SK-N-MC (cell line): ENCODE measurements at regions not wholly inside any gene's neighbourhood (a gene's known extent, or its start where the extent isn't known, plus 50 kb on each side); places are given as distances from the start of the nearest gene placed in this dataset.
A peak's percentile ranks its signal among the peaks of the same experiment; 100 is the strongest.

Source experiments
- DNase-seq: peaks from one replicate; pipeline ENCODE4 v3.0.0-alpha.2; 2011; ENCODE audit warnings: low read depth, low spot score
- H3K27ac ChIP-seq: fragments of 200-600 bp; sonication (generic); 2 replicates; pipeline ENCODE4 v1.5.1; 2016; ENCODE audit warnings: mixed run types
- H3K36me3 ChIP-seq: fragments of 200-600 bp; sonication (generic); 2 replicates; pipeline ENCODE4 v1.6.1; 2017; ENCODE audit warnings: antibody characterized with exemption, low read length, mixed read lengths; ENCODE audit not compliant: insufficient read depth
- H3K4me3 ChIP-seq: fragments of 200-600 bp; sonication (generic); 2 replicates; pipeline ENCODE4 v1.5.1; 2016
- H3K9ac ChIP-seq: fragments of 200-600 bp; sonication (generic); 2 replicates; pipeline ENCODE4 v1.8.0; 2017; ENCODE audit warnings: mixed run types, mixed read lengths; ENCODE audit not compliant: insufficient read length
- H3K9me3 ChIP-seq: fragments of 200-600 bp; sonication (generic); 2 replicates; pipeline ENCODE4 v1.6.1; 2017; ENCODE audit warnings: low read depth, mild to moderate bottlenecking, antibody characterized with exemption, low read length, moderate library complexity, mixed read lengths
- EZH2 ChIP-seq: fragments of 200-600 bp; sonication (generic); IDR thresholded peaks from one replicate; pipeline ENCODE4 v1.6.1; 2017; ENCODE audit warnings: antibody characterized with exemption
- FOXP2 ChIP-seq: optimal IDR thresholded peaks from 2 replicates; pipeline ENCODE3; 2011; ENCODE audit warnings: mild to moderate bottlenecking, moderate library complexity; ENCODE audit not compliant: insufficient read depth; ENCODE audit errors: extremely low read length, control extremely low read depth
- POLR2AphosphoS5 ChIP-seq: IDR thresholded peaks from 2 replicates; pipeline ENCODE4 v1.6.1; 2012; ENCODE audit warnings: mild to moderate bottlenecking, low read depth, low read length, borderline replicate concordance

GRCh38 chr1:198472997-198473396 is 67.5 kb downstream of the ATP6V1G3 start:
- no peak for DNase-seq
- Histone ChIP-seq H3K4me3 (no peak overlapping the region), H3K9ac (no peak overlapping the region), H3K36me3 (no peaks in the 10 kb centered on the region), H3K27ac (no peak overlapping the region), H3K9me3 (no peaks in the 10 kb centered on the region)
- TF ChIP-seq POLR2AphosphoS5 (no peak), FOXP2 (no peak), EZH2 (no peak)

GRCh38 chr1:198472119-198472518 is 68.4 kb downstream of the ATP6V1G3 start:
- H3K27ac ChIP-seq: no peak overlapping the region
- no peak overlapping the region for H3K4me3 ChIP-seq
- H3K9me3 ChIP-seq: no peaks in the 10 kb centered on the region
- no peak for DNase-seq
- H3K9ac ChIP-seq: no peak overlapping the region
- TF ChIP-seq FOXP2 (no peak), POLR2AphosphoS5 (no peak), EZH2 (no peak)
- no peaks in the 10 kb centered on the region for H3K36me3 ChIP-seq

GRCh38 chr1:198467907-198468306 is 72.6 kb downstream of the ATP6V1G3 start:
- no peak for DNase-seq
- peak overlapping the region; percentile 82 for H3K27ac ChIP-seq
- no peaks in the 10 kb centered on the region for H3K9me3 ChIP-seq
- no peaks in the 10 kb centered on the region for H3K36me3 ChIP-seq
- H3K9ac ChIP-seq: peak overlapping the region; percentile 56
- H3K4me3 ChIP-seq: no peak overlapping the region
- no peak for TF ChIP-seq POLR2AphosphoS5
- no peak for TF ChIP-seq EZH2
- no peak for TF ChIP-seq FOXP2

- TF ChIP-seq EZH2 (no peak), POLR2AphosphoS5 (0 out of 2 replicates have a peak, but pooled peaks have one; percentile 18), FOXP2 (no peak)
- H3K9ac ChIP-seq: peak overlapping the region; percentile 56
These were observed 73.1 kb downstream of the ATP6V1G3 start for GRCh38 chr1:198467342-198467741.

GRCh38 chr1:198465201-198466144 is 75.0 kb downstream of the ATP6V1G3 start:
- 0 out of 2 replicates have a peak overlapping the region, but pooled peaks have one; percentile 4 for H3K4me3 ChIP-seq
- TF ChIP-seq EZH2 (no peak), POLR2AphosphoS5 (no peak), FOXP2 (no peak)
- DNase-seq: peak; percentile 73
- no peaks in the 10 kb centered on the region for H3K9me3 ChIP-seq
- H3K27ac ChIP-seq: peak overlapping the region; percentile 82
- H3K9ac ChIP-seq: no peak overlapping the region
- H3K36me3 ChIP-seq: no peaks in the 10 kb centered on the region

More at GRCh38 chr1:198467342-198467741, 73.1 kb downstream of the ATP6V1G3 start:
- Histone ChIP-seq H3K4me3 (peak overlapping the region; percentile 51), H3K36me3 (no peaks in the 10 kb centered on the region), H3K27ac (peak overlapping the region; percentile 82), H3K9me3 (no peaks in the 10 kb centered on the region)
- DNase-seq: no peak

- H3K9ac ChIP-seq: no peak overlapping the region
- H3K4me3 ChIP-seq: no peak overlapping the region
- DNase-seq: no peak
- H3K36me3 ChIP-seq: no peaks in the 10 kb centered on the region
- H3K9me3 ChIP-seq: no peaks in the 10 kb centered on the region
- TF ChIP-seq FOXP2 (no peak), EZH2 (no peak), POLR2AphosphoS5 (no peak)
- H3K27ac ChIP-seq: no peak overlapping the region; the same call in 1 of the 2 replicates
These were observed 76.8 kb downstream of the ATP6V1G3 start for GRCh38 chr1:198463709-198464108.

- no peaks in the 10 kb centered on the region for H3K9me3 ChIP-seq
- H3K36me3 ChIP-seq: no peaks in the 10 kb centered on the region
- peak overlapping the region; percentile 49 for H3K9ac ChIP-seq
- peak; percentile 76 for DNase-seq
- peak overlapping the region; percentile 79 for H3K27ac ChIP-seq
- TF ChIP-seq EZH2: no peak
- TF ChIP-seq POLR2AphosphoS5: peak; percentile 24; the same call in 1 of the 2 replicates
- no peak for TF ChIP-seq FOXP2
- peak overlapping the region; percentile 4 for H3K4me3 ChIP-seq
These were observed 78.0 kb downstream of the ATP6V1G3 start for GRCh38 chr1:198462365-198463019.

GRCh38 chr1:198455966-198456365 is 84.5 kb downstream of the ATP6V1G3 start:
- Histone ChIP-seq H3K36me3 (no peaks in the 10 kb centered on the region), H3K9ac (no peak overlapping the region), H3K4me3 (no peak overlapping the region), H3K9me3 (no peaks in the 10 kb centered on the region), H3K27ac (no peak overlapping the region)
- no peak for TF ChIP-seq FOXP2
- TF ChIP-seq EZH2: no peak
- TF ChIP-seq POLR2AphosphoS5: no peak
- no peak for DNase-seq
